ENCODE measurements at regions not wholly inside any gene's neighbourhood (a gene's known extent, or its start where the extent isn't known, plus 50 kb on each side); places are given as distances from the start of the nearest gene placed in this dataset.

DNA sequence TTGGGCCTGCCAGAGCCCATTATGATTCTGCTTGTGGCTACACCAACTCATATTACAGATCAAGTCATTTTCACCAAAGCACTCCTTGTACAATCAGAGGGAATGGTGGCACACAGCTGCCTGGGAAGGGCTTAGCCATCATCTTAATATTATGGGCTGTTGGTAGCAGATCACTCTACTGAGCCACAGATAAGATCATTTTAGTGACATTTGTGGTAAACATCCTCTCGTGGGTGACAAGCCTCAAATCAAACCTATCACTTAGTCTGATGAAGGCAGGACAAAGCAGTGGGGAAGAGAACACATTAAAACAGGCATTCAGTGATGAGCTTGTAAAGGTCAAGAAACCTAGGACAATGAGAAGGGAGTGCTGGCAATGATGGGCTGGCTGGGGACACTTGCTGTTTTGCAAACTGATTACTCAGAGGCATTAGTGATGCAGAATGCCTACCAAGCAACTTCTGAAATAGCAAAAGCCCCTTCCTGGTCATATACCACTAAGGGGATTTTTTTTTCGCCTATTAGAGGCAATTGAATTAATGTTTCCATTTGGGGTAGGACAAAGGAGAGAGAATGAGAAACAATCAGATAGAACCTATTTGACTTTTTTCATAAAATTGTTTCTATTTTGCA is 137.5 kb upstream of the WDR11 start:
- in situ Hi-C loops (cut with HindIII; ENCODE audit: low pct_unique_long_range_greater_than_20kb, low sequenced_read_pairs), result no loop called here
- no peak for TF ChIP-seq JUND (IDR thresholded peaks at IDR 0.05; ENCODE audit: low read depth)
- DNase-seq (ENCODE audit: low read depth in 1 of 2, low spot score in 1 of 2), result no peak

DNA sequence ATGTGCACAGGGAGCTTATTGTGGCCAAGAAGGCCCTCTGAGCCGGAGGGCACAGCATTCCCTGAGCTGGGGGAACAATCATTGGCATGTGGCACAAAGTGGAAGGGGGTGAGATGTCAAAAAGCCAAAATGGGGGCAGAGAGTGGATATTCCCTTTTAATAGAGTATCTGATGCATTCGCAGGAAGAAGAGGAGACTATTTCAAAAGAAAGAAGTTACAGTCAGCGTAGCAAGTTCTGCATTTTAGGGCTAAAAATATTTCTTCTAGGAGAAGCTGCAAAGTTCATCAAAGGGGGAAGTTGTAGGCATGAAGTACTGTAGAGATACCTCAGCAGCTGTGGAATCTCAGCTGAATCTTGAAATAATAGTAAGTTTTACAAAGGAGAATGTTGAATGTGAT is 136.0 kb upstream of the WDR11 start:
- no peak for TF ChIP-seq JUND (IDR thresholded peaks at IDR 0.05; ENCODE audit: low read depth)
- in situ Hi-C loops (cut with HindIII; ENCODE audit: low pct_unique_long_range_greater_than_20kb, low sequenced_read_pairs), result no loop called here
- no peak for DNase-seq (ENCODE audit: low read depth in 1 of 2, low spot score in 1 of 2)

DNA sequence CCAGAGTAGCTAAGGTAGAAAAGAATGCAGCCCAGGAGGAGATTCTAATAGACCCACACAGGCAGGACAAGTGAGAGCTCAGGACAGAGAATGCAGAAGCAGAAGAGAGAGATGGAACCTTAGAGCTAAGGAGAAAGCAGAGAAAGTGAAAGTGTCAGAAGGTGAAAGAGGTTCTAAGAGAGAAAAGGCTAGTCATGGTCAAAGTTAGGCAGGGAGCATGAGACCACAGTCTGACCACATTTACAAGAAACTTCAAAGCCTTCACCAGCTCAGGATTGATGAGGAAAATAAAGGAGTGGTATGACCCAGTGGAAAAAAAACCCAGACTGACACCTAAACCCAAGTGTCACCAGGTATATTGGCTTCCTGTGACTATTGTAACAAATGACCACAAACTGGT is 131.8 kb upstream of the WDR11 start:
- DNase-seq (ENCODE audit: low read depth in 1 of 2, low spot score in 1 of 2), result no peak
- in situ Hi-C loops (cut with HindIII; ENCODE audit: low pct_unique_long_range_greater_than_20kb, low sequenced_read_pairs), result no loop called here
- TF ChIP-seq JUND (IDR thresholded peaks at IDR 0.05; ENCODE audit: low read depth), result no peak

DNA sequence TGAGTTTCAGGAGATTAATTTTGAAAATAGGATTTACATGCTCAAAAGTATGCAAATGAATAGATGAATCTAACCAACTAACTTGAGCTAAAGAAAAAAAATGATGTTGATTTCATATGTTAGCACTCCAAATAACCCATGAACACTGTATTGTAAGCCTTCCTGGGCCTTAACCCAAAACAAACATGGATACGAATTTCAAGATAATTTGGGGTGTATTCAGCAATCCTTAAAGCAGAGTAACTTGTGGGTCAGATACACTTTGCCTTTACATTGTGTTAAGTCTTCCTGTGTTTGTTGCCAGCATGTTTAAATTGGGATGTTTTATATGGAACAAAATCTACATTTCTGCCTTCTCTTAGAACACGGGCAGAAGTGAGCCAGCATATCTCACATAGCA is 124.2 kb upstream of the WDR11 start:
- TF ChIP-seq JUND (IDR thresholded peaks at IDR 0.05; ENCODE audit: low read depth), result no peak
- in situ Hi-C loops (cut with HindIII; ENCODE audit: low pct_unique_long_range_greater_than_20kb, low sequenced_read_pairs), result no loop called here

DNA sequence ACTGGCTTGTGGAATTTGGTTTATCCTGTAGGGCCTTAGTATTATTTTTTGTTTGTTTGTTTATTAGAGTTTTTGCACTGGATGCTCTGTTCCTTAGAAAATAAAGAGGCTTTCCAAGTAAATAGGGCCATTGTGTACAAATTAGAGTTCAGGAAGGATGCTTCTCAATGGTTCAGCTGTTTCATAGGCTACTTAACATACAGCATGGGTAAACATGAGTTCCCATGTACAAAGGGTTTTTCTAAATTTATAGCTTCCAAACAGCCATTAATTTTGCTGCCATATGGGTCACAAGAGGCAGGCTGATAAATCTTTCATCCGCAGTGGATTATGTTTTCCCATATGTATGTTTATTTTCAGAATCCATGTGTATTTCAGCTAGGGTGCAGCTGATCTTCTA is 121.6 kb upstream of the WDR11 start:
- no peak for DNase-seq (ENCODE audit: low read depth in 1 of 2, low spot score in 1 of 2)
- no peak for TF ChIP-seq JUND (IDR thresholded peaks at IDR 0.05; ENCODE audit: low read depth)
- in situ Hi-C loops (cut with HindIII; ENCODE audit: low pct_unique_long_range_greater_than_20kb, low sequenced_read_pairs), result no loop called here

More for the DNA sequence above, 124.2 kb upstream of the WDR11 start:
- DNase-seq (ENCODE audit: low read depth in 1 of 2, low spot score in 1 of 2), result no peak

DNA sequence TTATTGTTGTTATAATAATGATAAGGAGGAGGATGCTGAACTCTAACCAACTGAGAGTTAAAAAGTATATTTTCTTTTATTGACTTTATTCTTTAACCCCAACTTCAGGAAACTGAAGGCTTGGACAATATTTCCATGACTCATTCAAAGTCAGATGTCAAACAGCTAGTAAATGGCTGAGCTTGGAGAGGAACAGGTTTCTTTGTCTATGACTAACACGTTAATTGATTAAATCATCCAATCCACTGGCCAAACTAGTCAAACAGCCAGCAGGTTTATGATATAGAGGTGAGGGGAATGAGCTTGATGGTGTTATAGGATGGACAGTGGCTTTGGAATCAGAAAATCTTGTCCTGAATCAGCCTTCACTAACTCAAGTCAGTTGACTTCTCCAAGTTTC is 119.1 kb upstream of the WDR11 start:
- in situ Hi-C loops (cut with HindIII; ENCODE audit: low pct_unique_long_range_greater_than_20kb, low sequenced_read_pairs), result no loop called here

DNA sequence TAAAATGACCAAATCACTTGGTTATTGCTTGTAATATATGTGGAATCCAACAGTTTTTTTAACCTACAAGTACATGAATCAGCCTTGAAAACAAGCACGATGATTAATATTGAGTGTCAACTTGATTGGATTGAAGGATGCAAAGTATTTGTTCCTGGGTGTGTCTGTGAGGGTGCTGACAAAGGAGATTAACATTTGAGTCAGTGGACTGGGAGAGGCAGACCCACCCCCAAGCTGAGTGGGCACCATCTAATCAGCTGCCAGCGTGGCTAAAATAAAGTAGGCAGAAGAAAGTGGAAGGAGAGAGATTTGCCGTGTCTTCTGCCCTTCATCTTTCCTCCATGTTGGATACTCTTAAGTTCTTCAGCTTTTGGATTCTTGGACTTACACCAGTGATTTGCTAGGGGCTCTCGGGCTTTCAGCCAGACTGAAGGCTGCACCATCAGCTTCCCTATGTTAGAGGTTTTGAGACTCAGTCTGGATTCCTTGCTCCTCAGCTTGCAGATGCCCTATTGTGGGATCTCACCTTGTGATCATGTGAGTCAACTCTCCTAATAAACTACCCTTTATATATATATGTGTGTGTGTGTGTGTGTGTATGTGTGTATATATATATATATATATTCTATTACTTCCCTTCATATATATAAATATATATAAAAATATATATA is 118.4 kb upstream of the WDR11 start:
- no peak for TF ChIP-seq JUND (IDR thresholded peaks at IDR 0.05; ENCODE audit: low read depth)
- in situ Hi-C loops (cut with HindIII; ENCODE audit: low pct_unique_long_range_greater_than_20kb, low sequenced_read_pairs), result no loop called here
- no peak for DNase-seq (ENCODE audit: low read depth in 1 of 2, low spot score in 1 of 2)

More for the DNA sequence above, 119.1 kb upstream of the WDR11 start:
- DNase-seq (ENCODE audit: low read depth in 1 of 2, low spot score in 1 of 2), result peak in 1 of 2 experiments; percentile 5
- no peak for TF ChIP-seq JUND (IDR thresholded peaks at IDR 0.05; ENCODE audit: low read depth)

DNA sequence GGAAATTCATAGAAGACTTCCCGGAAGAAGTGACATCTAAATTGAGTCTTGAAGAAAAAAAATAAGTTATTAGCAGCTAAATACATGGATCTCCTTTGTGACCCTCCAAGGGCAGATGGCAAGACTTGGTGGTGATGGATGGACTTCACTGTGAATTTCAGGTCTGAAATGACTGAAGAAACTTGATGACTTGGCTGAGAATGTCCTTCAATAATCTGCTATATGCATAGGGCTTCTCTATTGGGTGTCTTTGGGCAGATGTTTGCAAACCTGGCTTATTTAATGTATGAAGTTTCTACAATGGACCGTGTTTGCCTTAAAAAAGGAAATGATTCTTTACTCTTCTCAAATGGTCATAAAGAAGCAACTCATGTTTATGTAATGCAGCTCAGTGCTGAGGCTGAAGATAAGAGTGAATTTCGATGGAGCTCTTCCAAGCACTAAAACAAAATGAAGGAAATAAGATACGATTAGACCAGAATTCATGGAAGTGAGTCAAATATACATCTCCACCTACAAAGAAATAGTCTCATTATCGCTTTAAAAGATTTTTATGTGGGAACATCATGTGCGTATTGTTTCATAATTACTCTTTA is 116.6 kb upstream of the WDR11 start:
- no peak for DNase-seq (ENCODE audit: low read depth in 1 of 2, low spot score in 1 of 2)
- no peak for TF ChIP-seq JUND (IDR thresholded peaks at IDR 0.05; ENCODE audit: low read depth)
- in situ Hi-C loops (cut with HindIII; ENCODE audit: low pct_unique_long_range_greater_than_20kb, low sequenced_read_pairs), result no loop called here

DNA sequence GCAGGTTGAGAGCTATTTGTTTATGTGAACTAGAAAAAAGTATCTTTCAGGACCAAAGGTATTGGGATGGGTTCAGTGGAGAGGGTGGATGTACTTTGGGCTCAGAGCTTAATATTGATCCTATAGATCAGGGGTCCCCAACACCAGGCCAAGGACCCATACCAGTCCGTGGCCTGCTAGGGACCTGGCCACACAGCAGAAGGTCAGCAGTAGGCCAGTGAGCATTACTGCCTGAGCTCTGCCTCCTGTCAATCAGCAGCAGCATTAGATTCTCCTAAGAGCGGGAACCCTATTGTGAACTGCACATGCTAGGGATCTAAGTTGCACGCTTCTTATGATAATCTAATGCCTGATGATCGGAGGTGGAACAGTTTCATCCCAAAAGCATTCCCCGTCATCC is 115.8 kb upstream of the WDR11 start:
- no peak for TF ChIP-seq JUND (IDR thresholded peaks at IDR 0.05; ENCODE audit: low read depth)

DNA sequence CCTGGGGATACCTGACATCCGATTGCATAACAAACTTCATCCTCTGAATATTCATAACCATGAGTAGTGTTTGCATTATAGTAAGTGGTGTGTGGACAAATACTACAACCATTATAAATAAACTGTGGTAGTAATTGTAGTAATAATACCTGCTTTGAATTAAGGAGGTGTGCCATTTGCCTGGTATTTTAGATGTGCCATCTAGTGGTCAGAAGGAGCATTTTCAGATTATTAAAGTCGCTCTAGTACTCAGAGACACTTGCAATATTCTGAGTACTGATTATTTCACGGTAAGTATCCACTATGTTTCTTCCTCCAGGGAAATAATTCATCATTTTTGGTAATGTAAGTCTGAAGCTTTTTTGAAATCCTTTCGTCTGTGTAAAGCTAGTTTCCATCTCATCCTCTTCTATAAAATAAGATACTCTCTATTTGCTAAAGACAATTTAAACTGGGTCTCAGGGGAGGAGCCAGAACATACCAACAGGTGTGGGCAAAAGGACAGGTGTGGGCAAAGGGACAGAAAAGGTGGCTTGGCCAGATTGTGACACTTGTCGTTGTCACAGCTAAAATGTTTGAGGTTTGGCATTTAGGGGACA is 115.3 kb upstream of the WDR11 start:
- TF ChIP-seq JUND (IDR thresholded peaks at IDR 0.05; ENCODE audit: low read depth), result no peak
- in situ Hi-C loops (cut with HindIII; ENCODE audit: low pct_unique_long_range_greater_than_20kb, low sequenced_read_pairs), result no loop called here
- DNase-seq (ENCODE audit: low read depth in 1 of 2, low spot score in 1 of 2), result peak; percentile 2 to 45

More for the DNA sequence above, 115.8 kb upstream of the WDR11 start:
- in situ Hi-C loops (cut with HindIII; ENCODE audit: low pct_unique_long_range_greater_than_20kb, low sequenced_read_pairs), result no loop called here
- DNase-seq (ENCODE audit: low read depth in 1 of 2, low spot score in 1 of 2), result no peak

DNA sequence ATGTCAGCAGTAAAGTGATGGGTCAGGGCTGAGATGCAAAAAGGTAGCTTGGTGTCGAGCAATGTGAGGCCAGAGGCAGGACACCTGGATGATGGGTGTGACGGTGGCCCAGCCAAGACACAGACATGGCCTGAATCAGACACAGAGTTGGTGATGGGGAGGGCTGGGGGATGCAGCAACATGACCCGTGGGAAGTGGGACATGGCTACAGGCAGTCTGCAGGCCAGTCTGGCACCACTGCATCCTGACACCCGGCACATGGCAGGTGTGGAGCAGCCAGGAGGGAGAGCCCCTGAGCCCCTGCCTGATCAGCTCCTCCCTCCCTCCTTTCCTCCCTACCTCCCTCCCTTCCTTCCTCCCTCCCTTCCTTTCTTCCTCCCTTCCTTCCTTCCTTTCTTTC is 114.8 kb upstream of the WDR11 start:
- in situ Hi-C loops (cut with HindIII; ENCODE audit: low pct_unique_long_range_greater_than_20kb, low sequenced_read_pairs), result no loop called here
- TF ChIP-seq JUND (IDR thresholded peaks at IDR 0.05; ENCODE audit: low read depth), result no peak
- no peak for DNase-seq (ENCODE audit: low read depth in 1 of 2, low spot score in 1 of 2)

DNA sequence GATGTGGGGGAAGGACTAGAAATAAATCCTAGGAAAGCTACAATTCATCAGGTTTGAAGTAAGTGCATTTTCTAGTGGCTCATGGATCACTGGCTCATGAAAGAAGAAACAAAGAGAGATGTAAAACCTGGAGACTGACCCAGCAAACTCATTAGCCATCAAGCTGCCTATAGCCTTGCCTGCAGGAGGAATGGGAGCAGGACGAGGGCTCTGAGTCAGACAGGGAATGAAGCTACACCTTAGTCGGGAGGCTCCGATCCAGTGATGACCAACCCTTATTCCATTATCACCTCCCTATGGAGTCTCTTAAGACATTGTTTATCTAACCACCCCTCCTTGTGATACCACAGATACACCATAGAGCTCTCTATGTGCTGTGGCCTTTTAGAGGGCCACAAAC is 112.5 kb upstream of the WDR11 start:
- TF ChIP-seq JUND (IDR thresholded peaks at IDR 0.05; ENCODE audit: low read depth), result no peak
- in situ Hi-C loops (cut with HindIII; ENCODE audit: low pct_unique_long_range_greater_than_20kb, low sequenced_read_pairs), result no loop called here
- no peak for DNase-seq (ENCODE audit: low read depth in 1 of 2, low spot score in 1 of 2)

DNA sequence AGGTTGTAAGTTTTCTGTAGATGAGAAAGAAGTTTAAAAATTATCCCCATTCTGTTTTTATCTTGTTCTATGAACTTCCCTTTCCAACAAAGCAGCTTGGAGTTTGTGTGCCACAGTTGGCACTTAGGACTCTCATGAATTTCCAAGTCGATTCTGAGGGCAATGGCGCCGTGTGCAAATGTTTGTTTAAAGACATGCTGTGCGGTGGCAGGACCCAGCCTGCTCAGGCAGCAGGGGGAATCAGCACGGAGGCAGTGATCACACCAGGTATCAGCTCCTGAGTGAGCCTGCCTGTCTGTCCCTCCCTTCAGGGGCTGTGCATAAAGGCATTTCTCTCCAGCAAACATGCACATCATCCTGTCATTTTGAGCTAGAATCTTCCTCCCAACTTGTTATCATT is 109.8 kb upstream of the WDR11 start:
- in situ Hi-C loops (cut with HindIII; ENCODE audit: low pct_unique_long_range_greater_than_20kb, low sequenced_read_pairs), result no loop called here
- DNase-seq (ENCODE audit: low read depth in 1 of 2, low spot score in 1 of 2), result no peak

More for the DNA sequence above, 109.8 kb upstream of the WDR11 start:
- no peak for TF ChIP-seq JUND (IDR thresholded peaks at IDR 0.05; ENCODE audit: low read depth)
